ENCODE measurements at regions not wholly inside any gene's neighbourhood (a gene's known extent, or its start where the extent isn't known, plus 50 kb on each side); places are given as distances from the start of the nearest gene placed in this dataset.

GRCh38 chr12:98151984-98152383, 363.4 kb upstream of the TMPO start:
- TF ChIP-seq, protein P1, sequence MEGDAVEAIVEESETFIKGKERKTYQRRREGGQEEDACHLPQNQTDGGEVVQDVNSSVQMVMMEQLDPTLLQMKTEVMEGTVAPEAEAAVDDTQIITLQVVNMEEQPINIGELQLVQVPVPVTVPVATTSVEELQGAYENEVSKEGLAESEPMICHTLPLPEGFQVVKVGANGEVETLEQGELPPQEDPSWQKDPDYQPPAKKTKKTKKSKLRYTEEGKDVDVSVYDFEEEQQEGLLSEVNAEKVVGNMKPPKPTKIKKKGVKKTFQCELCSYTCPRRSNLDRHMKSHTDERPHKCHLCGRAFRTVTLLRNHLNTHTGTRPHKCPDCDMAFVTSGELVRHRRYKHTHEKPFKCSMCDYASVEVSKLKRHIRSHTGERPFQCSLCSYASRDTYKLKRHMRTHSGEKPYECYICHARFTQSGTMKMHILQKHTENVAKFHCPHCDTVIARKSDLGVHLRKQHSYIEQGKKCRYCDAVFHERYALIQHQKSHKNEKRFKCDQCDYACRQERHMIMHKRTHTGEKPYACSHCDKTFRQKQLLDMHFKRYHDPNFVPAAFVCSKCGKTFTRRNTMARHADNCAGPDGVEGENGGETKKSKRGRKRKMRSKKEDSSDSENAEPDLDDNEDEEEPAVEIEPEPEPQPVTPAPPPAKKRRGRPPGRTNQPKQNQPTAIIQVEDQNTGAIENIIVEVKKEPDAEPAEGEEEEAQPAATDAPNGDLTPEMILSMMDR (IDR thresholded peaks at IDR 0.05), result no peak
- TF ChIP-seq EZH2phosphoT487 (IDR thresholded peaks at IDR 0.05), result no peak
